HepG2 (cell line): ENCODE measurements at regions not wholly inside any gene's neighbourhood (a gene's known extent, or its start where the extent isn't known, plus 50 kb on each side); places are given as distances from the start of the nearest gene placed in this dataset.

Experiments used
- ATAC-seq: fragments of 200-7000 bp; cut with Tn5 transposase; 3 replicates; pipeline ENCODE4 v1.9.1; 2020; ENCODE audit warnings: mild to moderate bottlenecking, moderate library complexity
- BruUV-seq: library from RNA; stranded (reverse); fragments of 400-500 nt; replicated peaks from 2 replicates; lab custom pipeline; 2021; lab: Mats Ljungman, UMichigan
- CTCF ChIA-PET: fragments of 300-600 bp; formaldehyde crosslinking; extraction: SDS; loops from one replicate; lab custom pipeline; 2021; ENCODE audit warnings: low total read pairs, inconsistent platforms, low intra/inter-chr PET ratio; lab: Yijun Ruan, JAX
- POLR2A ChIA-PET: fragments of 350-600 bp; sonication (Branson Sonifier 250); formaldehyde crosslinking; loops from one replicate; lab custom pipeline; 2020; ENCODE audit warnings: antibody characterized with exemption, inconsistent platforms; lab: Yijun Ruan, JAX
- DNase-seq: peaks from one replicate; pipeline ENCODE4 v3.0.0-alpha.2; 2015; ENCODE audit warnings: low spot score
- FAIRE-seq: peaks from 3 replicates; lab custom pipeline; 2011; peaks lifted over from hg19 to GRCh38; lab: Jason Lieb, UNC
- H2AFZ ChIP-seq: one replicate; pipeline ENCODE4 v1.6.1; 2011; ENCODE audit warnings: low read length, inconsistent platforms
- H3K27ac ChIP-seq: fragments of 300-600 bp; 3 replicates; pipeline ENCODE4 v1.8.0; 2011; ENCODE audit warnings: mixed run types, mild to moderate bottlenecking, mixed read lengths, low read length, inconsistent platforms; ENCODE audit not compliant: insufficient read depth; ENCODE audit errors: extremely low read length
- H3K27me3 ChIP-seq, 2 experiments: fragments of 200-600 bp in 1 of 2; 2 replicates in 1 of 2; 3 replicates in 1 of 2; pipeline versions ENCODE4 v1.6.0 to v1.8.0; 2011; ENCODE audit warnings: low read length in 2 of 2, mild to moderate bottlenecking in 2 of 2, moderate library complexity in 2 of 2, inconsistent platforms in 1 of 2; ENCODE audit not compliant: insufficient read depth in 2 of 2, control insufficient read depth in 1 of 2
- H3K36me3 ChIP-seq, 2 experiments: fragments of 200-600 bp in 1 of 2; replicated peaks in 1 of 2; 2 replicates in 1 of 2; 3 replicates in 1 of 2; pipeline versions ENCODE4 v1.5.1 to v1.8.0; 2011; ENCODE audit warnings: low read length in 2 of 2, inconsistent platforms in 1 of 2; ENCODE audit not compliant: insufficient read depth in 2 of 2, control insufficient read depth in 1 of 2
- H3K4me1 ChIP-seq: 2 replicates; pipeline ENCODE4 v1.5.1; 2012; ENCODE audit warnings: low read length, inconsistent platforms; ENCODE audit not compliant: insufficient read depth
- H3K4me2 ChIP-seq: 2 replicates; pipeline ENCODE4 v1.6.0; 2011; ENCODE audit warnings: low read depth, low read length, inconsistent platforms
- H3K4me3 ChIP-seq, 3 experiments: fragments of 200-600 bp in 1 of 3; sonication (generic), shearing (Covaris generic) in 1 of 3; replicated peaks in 1 of 3; 2 replicates each; pipeline ENCODE4 v1.5.1; 2011 to 2016; ENCODE audit warnings: low read length in 3 of 3, inconsistent platforms in 2 of 3, low read depth in 2 of 3, mild to moderate bottlenecking in 2 of 3, control low read depth in 1 of 3, mixed read lengths in 1 of 3; ENCODE audit not compliant: insufficient read depth in 1 of 3
- H3K79me2 ChIP-seq: one replicate; pipeline ENCODE4 v1.6.1; 2011; ENCODE audit warnings: low read length, inconsistent platforms; ENCODE audit not compliant: insufficient read depth
- H3K9ac ChIP-seq: 2 replicates; pipeline ENCODE4 v1.6.0; 2011; ENCODE audit warnings: mild to moderate bottlenecking, low read depth, low read length, inconsistent platforms; ENCODE audit not compliant: insufficient read depth
- H3K9me3 ChIP-seq: 2 replicates; pipeline ENCODE4 v1.5.1; 2012; ENCODE audit warnings: mild to moderate bottlenecking, low read length
- H4K20me1 ChIP-seq: 2 replicates; pipeline ENCODE4 v1.6.0; 2011; ENCODE audit warnings: inconsistent platforms, mild to moderate bottlenecking, low read length, moderate library complexity; ENCODE audit not compliant: insufficient read depth
- DNMT3B ChIP-seq: conservative IDR thresholded peaks from 2 replicates; pipeline ENCODE4 v1.6.1; 2016; ENCODE audit warnings: missing biosample characterization, control low read depth
- ELF1 ChIP-seq: sonication (generic); formaldehyde crosslinking; IDR thresholded peaks from 2 replicates; pipeline ENCODE4 v1.4.0; 2020; ENCODE audit warnings: missing genetic modification reagents
- EZH2 ChIP-seq: conservative IDR thresholded peaks from 2 replicates; pipeline ENCODE4 v1.6.1; 2012; ENCODE audit warnings: mild to moderate bottlenecking, low read depth, low read length, moderate library complexity
- HNF4A ChIP-seq: sonication (generic); formaldehyde crosslinking; IDR thresholded peaks from 2 replicates; pipeline ENCODE4 v1.4.0; 2020; ENCODE audit warnings: missing genetic modification reagents
- MYC ChIP-seq: sonication (generic); formaldehyde crosslinking; IDR thresholded peaks from 2 replicates; pipeline ENCODE4 v1.9.0; 2021; ENCODE audit warnings: missing genetic modification reagents, borderline replicate concordance
- NKX3-1 ChIP-seq: sonication (generic); formaldehyde crosslinking; IDR thresholded peaks from 2 replicates; pipeline ENCODE4 v1.5.0; 2020; ENCODE audit warnings: missing genetic modification reagents
- NR1H2 ChIP-seq: sonication (generic); formaldehyde crosslinking; IDR thresholded peaks from 2 replicates; pipeline ENCODE4 v1.8.1; 2022; ENCODE audit warnings: low read depth, missing genetic modification reagents, borderline replicate concordance
- RNF219 ChIP-seq: sonication (generic); formaldehyde crosslinking; IDR thresholded peaks from 2 replicates; pipeline ENCODE4 v1.5.0; 2020; ENCODE audit warnings: mild to moderate bottlenecking, missing genetic modification reagents
- SYNCRIP ChIP-seq: fragments of 200-400 bp; formaldehyde crosslinking; IDR thresholded peaks from 2 replicates; pipeline ENCODE4 v1.6.1; 2018; ENCODE audit warnings: mild to moderate bottlenecking, low read depth, low read length; ENCODE audit not compliant: insufficient read depth
- TEAD3 ChIP-seq: optimal IDR thresholded peaks from 2 replicates; pipeline ENCODE3; 2016; ENCODE audit warnings: borderline replicate concordance
- ZBTB2 ChIP-seq: sonication (generic); formaldehyde crosslinking; IDR thresholded peaks from 2 replicates; pipeline ENCODE4 v1.8.0; 2022; ENCODE audit warnings: low read depth, missing genetic modification reagents
- ZNF563 ChIP-seq: sonication (generic); formaldehyde crosslinking; IDR thresholded peaks from 2 replicates; pipeline ENCODE4 v1.8.0; 2022; ENCODE audit warnings: mild to moderate bottlenecking, moderate library complexity, missing genetic modification reagents
- in situ Hi-C: cut with HindIII; loops from 2 replicates; pipeline ENCODE4 v1.10.0; 2017; ENCODE audit warnings: low pct_unique_long_range_greater_than_20kb; ENCODE audit not compliant: extremely low pct_ligation_motif_present
- intact Hi-C: fragments of 100-400 bp; cut with micrococcal nuclease; formaldehyde crosslinking; loops from one replicate; pipeline ENCODE4 v1.10.0; 2022; ENCODE audit not compliant: unreplicated experiment

GRCh38 chr12:98013560-98013959, 501.8 kb upstream of the TMPO start (continued):
- TF ChIP-seq ZBTB2 (CRISPR knock-in tag) (no peak), ELF1 (CRISPR knock-in tag) (no peak), NKX3-1 (CRISPR knock-in tag) (no peak), RNF219 (CRISPR knock-in tag) (no peak)

DNA sequence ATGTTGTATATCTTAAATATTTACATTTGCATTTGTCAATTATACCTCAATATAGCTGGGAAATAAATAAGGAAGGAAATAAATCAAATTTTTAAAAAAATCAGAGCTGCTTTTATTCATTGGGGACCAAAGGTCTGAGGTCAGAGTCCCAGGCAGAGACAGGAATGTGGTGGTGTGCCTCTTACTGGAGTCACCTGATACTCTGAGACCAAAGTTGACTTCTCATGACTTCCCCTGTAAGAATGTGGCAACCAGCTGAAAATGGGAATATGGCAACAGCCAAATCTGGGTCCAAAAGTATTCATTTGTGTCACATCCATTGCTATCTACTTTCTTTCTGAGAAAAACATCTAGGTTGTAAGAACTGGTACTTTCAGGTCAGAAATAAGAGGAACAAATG, 496.6 kb upstream of the TMPO start:
- 0 out of 3 replicates have a peak, but pooled peaks have one; percentile 45 for ATAC-seq
- POLR2A ChIA-PET = no interaction called here
- peak; percentile 1 for DNase-seq

More for the DNA sequence above, 496.6 kb upstream of the TMPO start:
- H3K36me3 ChIP-seq = no peaks in the 10 kb centered on the region
- no peak overlapping the region for H3K4me2 ChIP-seq
- H3K9me3 ChIP-seq = no peaks in the 10 kb centered on the region
- intact Hi-C loops (no loop called here), in situ Hi-C loops (loop anchor here (25.0 kb wide), 1 partner anchor 1032 kb away; no protein-coding TSS in a partner anchor)
- no peak overlapping the region for H3K4me3 ChIP-seq
- no peak overlapping the region for H2AFZ ChIP-seq
- no TSS peak for BruUV-seq
- no peaks in the 10 kb centered on the region for H4K20me1 ChIP-seq
- no peak overlapping the region for H3K27ac ChIP-seq
- no peak overlapping the region for H3K9ac ChIP-seq
- H3K4me1 ChIP-seq = no peaks in the 10 kb centered on the region
- FAIRE-seq = no peak
- H3K79me2 ChIP-seq = no peaks in the 10 kb centered on the region
- TF ChIP-seq ZNF563 (no peak), NR1H2 (CRISPR knock-in tag) (no peak), EZH2 (no peak), MYC (CRISPR knock-in tag) (no peak), SYNCRIP (no peak), TEAD3 (CRISPR knock-in tag) (peak; percentile 25), DNMT3B (CRISPR knock-in tag) (no peak), HNF4A (CRISPR knock-in tag) (peak; percentile 48; the same call in 1 of the 2 replicates)
- CTCF ChIA-PET = no interaction called here
- H3K27me3 ChIP-seq = no peaks in the 10 kb centered on the region
